ENCODE measurements at regions not wholly inside any gene's neighbourhood (a gene's known extent, or its start where the extent isn't known, plus 50 kb on each side); places are given as distances from the start of the nearest gene placed in this dataset.

GRCh38 chr14:65828396-65828795 lies 415.9 kb downstream of the FUT8 start:
- TF ChIP-seq POLR2A (IDR thresholded peaks at IDR 0.05; ENCODE audit: low read length) (no peak), GATA1 (IDR thresholded peaks at IDR 0.05; ENCODE audit: low read depth, low read length) (no peak)

All from erythroblast (primary cell).